H9 (cell line): ENCODE measurements at regions not wholly inside any gene's neighbourhood (a gene's known extent, or its start where the extent isn't known, plus 50 kb on each side); places are given as distances from the start of the nearest gene placed in this dataset.

Experiments used
- DNase-seq: peaks from one replicate; pipeline ENCODE4 v3.0.0-alpha.2; 2017
- H2AFZ ChIP-seq: one replicate; pipeline ENCODE4 v1.6.1; 2013; ENCODE audit warnings: mild to moderate bottlenecking, low read length, control low read depth, moderate library complexity
- H2AK5ac ChIP-seq: 2 replicates; pipeline ENCODE4 v1.6.1; 2013; ENCODE audit warnings: low read length, control low read depth, mixed read lengths; ENCODE audit not compliant: insufficient read length
- H2BK120ac ChIP-seq: one replicate; pipeline ENCODE4 v1.6.1; 2013; ENCODE audit warnings: low read depth, mild to moderate bottlenecking, low read length, control low read depth, inconsistent platforms; ENCODE audit not compliant: poor library complexity, severe bottlenecking
- H2BK12ac ChIP-seq: 2 replicates; pipeline ENCODE4 v1.6.1; 2013; ENCODE audit warnings: low read length, control low read depth, mixed read lengths, low read depth; ENCODE audit not compliant: insufficient read length
- H2BK15ac ChIP-seq: 2 replicates; pipeline ENCODE4 v1.6.1; 2013; ENCODE audit warnings: low read depth, low read length, control low read depth
- H2BK20ac ChIP-seq: one replicate; pipeline ENCODE4 v1.6.1; 2013; ENCODE audit warnings: low read depth, mild to moderate bottlenecking, low read length, control low read depth, inconsistent platforms; ENCODE audit not compliant: poor library complexity, severe bottlenecking
- H2BK5ac ChIP-seq: 2 replicates; pipeline ENCODE4 v1.6.1; 2013; ENCODE audit warnings: low read length, control low read depth, mixed read lengths; ENCODE audit not compliant: insufficient read length
- H3K14ac ChIP-seq: 2 replicates; pipeline ENCODE4 v1.6.1; 2013; ENCODE audit warnings: low read length, control low read depth; ENCODE audit not compliant: insufficient read depth
- H3K18ac ChIP-seq: 2 replicates; pipeline ENCODE4 v1.6.1; 2013; ENCODE audit warnings: low read depth, mild to moderate bottlenecking, mixed read lengths, low read length, control low read depth; ENCODE audit not compliant: insufficient read length
- H3K23ac ChIP-seq: 2 replicates; pipeline ENCODE4 v1.6.1; 2013; ENCODE audit warnings: low read length, control low read depth, mixed read lengths, low read depth; ENCODE audit not compliant: insufficient read length
- H3K23me2 ChIP-seq: 2 replicates; pipeline ENCODE4 v1.6.1; 2013; ENCODE audit warnings: low read depth, mild to moderate bottlenecking, mixed read lengths, low read length, control low read depth; ENCODE audit not compliant: insufficient read length, poor library complexity, severe bottlenecking
- H3K27ac ChIP-seq: 2 replicates; pipeline ENCODE4 v1.5.1; 2013; ENCODE audit warnings: low read length, control low read depth, mixed read lengths, low read depth; ENCODE audit not compliant: insufficient read length
- H3K27me3 ChIP-seq: 2 replicates; pipeline ENCODE4 v1.6.1; 2013; ENCODE audit warnings: low read length, control low read depth, inconsistent platforms; ENCODE audit not compliant: insufficient read depth
- H3K4ac ChIP-seq: 2 replicates; pipeline ENCODE4 v1.6.1; 2013; ENCODE audit warnings: low read depth, mild to moderate bottlenecking, control low read depth, inconsistent platforms, low read length, moderate library complexity
- H3K4me1 ChIP-seq: 2 replicates; pipeline ENCODE4 v1.6.1; 2013; ENCODE audit warnings: low read length, control low read depth, inconsistent platforms; ENCODE audit not compliant: insufficient read depth
- H3K4me2 ChIP-seq: 2 replicates; pipeline ENCODE4 v1.6.1; 2013; ENCODE audit warnings: low read length, control low read depth, mixed read lengths; ENCODE audit not compliant: insufficient read length, insufficient read depth
- H3K56ac ChIP-seq: 2 replicates; pipeline ENCODE4 v1.6.1; 2013; ENCODE audit warnings: low read depth, mild to moderate bottlenecking, mixed read lengths, low read length, control low read depth; ENCODE audit not compliant: insufficient read length
- H3K79me1 ChIP-seq: 2 replicates; pipeline ENCODE4 v1.6.1; 2013; ENCODE audit warnings: low read depth, mild to moderate bottlenecking, moderate library complexity, low read length, control low read depth, inconsistent platforms; ENCODE audit not compliant: insufficient read depth, poor library complexity, severe bottlenecking
- H3K79me2 ChIP-seq: 2 replicates; pipeline ENCODE4 v1.6.1; 2013; ENCODE audit warnings: low read length, control low read depth, inconsistent platforms; ENCODE audit not compliant: insufficient read depth
- H3K9ac ChIP-seq: 2 replicates; pipeline ENCODE4 v1.6.1; 2013; ENCODE audit warnings: low read length, control low read depth, mixed read lengths; ENCODE audit not compliant: insufficient read length; ENCODE audit errors: extremely low read depth
- H3K9me3 ChIP-seq: one replicate; pipeline ENCODE4 v1.6.1; 2013; ENCODE audit warnings: low read depth, low read length, inconsistent platforms; ENCODE audit not compliant: control insufficient read depth
- H3T11ph ChIP-seq: one replicate; pipeline ENCODE4 v1.6.1; 2013; ENCODE audit warnings: mild to moderate bottlenecking, low read length, control low read depth, inconsistent platforms
- H4K20me1 ChIP-seq: one replicate; pipeline ENCODE4 v1.6.1; 2013; ENCODE audit not compliant: control insufficient read depth, insufficient read length, insufficient read depth
- H4K5ac ChIP-seq: 2 replicates; pipeline ENCODE4 v1.6.1; 2013; ENCODE audit warnings: low read depth, mild to moderate bottlenecking, mixed read lengths, low read length, control low read depth; ENCODE audit not compliant: insufficient read length
- H4K8ac ChIP-seq: replicated peaks from 2 replicates; pipeline ENCODE4 v1.6.1; 2013; ENCODE audit warnings: low read length, control low read depth, mixed read lengths, low read depth; ENCODE audit not compliant: insufficient read length
- H4K91ac ChIP-seq: 2 replicates; pipeline ENCODE4 v1.6.1; 2013; ENCODE audit warnings: low read depth, mild to moderate bottlenecking, moderate library complexity, mixed read lengths, low read length, control low read depth; ENCODE audit not compliant: insufficient read length
- H3K27ac Mint-ChIP-seq, 3 experiments: 2 replicates in 2 of 3; 3 replicates in 1 of 3; pipeline ENCODE4 v1.8.0; 2020 to 2021; ENCODE audit warnings: mixed read lengths in 3 of 3, mild to moderate bottlenecking in 1 of 3, moderate library complexity in 1 of 3
- H3K27me3 Mint-ChIP-seq: 2 replicates; pipeline ENCODE4 v1.8.0; 2021; ENCODE audit warnings: low read depth, mild to moderate bottlenecking, moderate library complexity, mixed read lengths
- H3K36me3 Mint-ChIP-seq, 3 experiments: 2 replicates in 2 of 3; 3 replicates in 1 of 3; pipeline ENCODE4 v1.8.0; 2020 to 2021; ENCODE audit warnings: low read depth in 3 of 3, mixed read lengths in 3 of 3; ENCODE audit not compliant: insufficient read depth in 1 of 3
- H3K4me1 Mint-ChIP-seq, 2 experiments: 2 replicates each; pipeline ENCODE4 v1.8.0; 2020; ENCODE audit warnings: mixed read lengths in 2 of 2
- H3K4me3 Mint-ChIP-seq, 2 experiments: 2 replicates in 1 of 2; 3 replicates in 1 of 2; pipeline ENCODE4 v1.8.0; 2020 to 2021; ENCODE audit warnings: mild to moderate bottlenecking in 2 of 2, mixed read lengths in 2 of 2, moderate library complexity in 1 of 2
- H3K9me3 Mint-ChIP-seq, 2 experiments: 2 replicates in 1 of 2; 3 replicates in 1 of 2; pipeline ENCODE4 v1.8.0; 2020; ENCODE audit warnings: mild to moderate bottlenecking in 2 of 2, mixed read lengths in 2 of 2, moderate library complexity in 1 of 2
- CTCF ChIP-seq: fragments of 200-600 bp; sonication (generic); conservative IDR thresholded peaks from 3 replicates; pipeline ENCODE4 v1.8.0; 2021; ENCODE audit warnings: antibody characterized with exemption, mild to moderate bottlenecking
- WGBS: extraction: QIAGEN DNeasy Blood & Tissue Kit; methylation state at CpG from one replicate; pipeline ENCODE4 v1.1.7; 2013; ENCODE audit warnings: missing lambda C conversion rate, low lambda C conversion rate, mixed read lengths; ENCODE audit not compliant: insufficient read length; ENCODE audit errors: extremely low coverage; 5-methylcytosine and 5-hydroxymethylcytosine counted together

- Histone ChIP-seq H2BK5ac (no peak overlapping the region), H3K23ac (no peak overlapping the region), H3K14ac (no peak overlapping the region), H2BK15ac (no peak overlapping the region), H2BK20ac (no peak overlapping the region), H3K9ac (no peak overlapping the region), H4K8ac (no peak overlapping the region), H3K4me1 (no peaks in the 10 kb centered on the region), H3K27me3 (no peaks in the 10 kb centered on the region), H2AK5ac (no peak overlapping the region), H3T11ph (no peak overlapping the region), H4K5ac (no peak overlapping the region), H3K27ac (no peak overlapping the region), H3K79me1 (no peaks in the 10 kb centered on the region), H3K18ac (no peak overlapping the region), H2BK120ac (no peak overlapping the region), H4K20me1 (no peaks in the 10 kb centered on the region), H4K91ac (no peak overlapping the region), H2AFZ (no peak overlapping the region), H3K56ac (no peak overlapping the region), H3K79me2 (no peaks in the 10 kb centered on the region), H3K9me3 (no peaks in the 10 kb centered on the region), H3K4me2 (no peak overlapping the region), H3K4ac (no peak overlapping the region), H2BK12ac (no peak overlapping the region), H3K23me2 (no peaks in the 10 kb centered on the region)
- no peak overlapping the region for H3K4me3 Mint-ChIP-seq
- H3K4me1 Mint-ChIP-seq: 0 out of 4 replicates have a peak, but pooled peaks cover 0 to 2% of the 10 kb centered on the region in 2 experiments
- TF ChIP-seq CTCF: no peak
- DNase-seq: no peak
- no peak overlapping the region for H3K27ac Mint-ChIP-seq
- no peaks in the 10 kb centered on the region for H3K36me3 Mint-ChIP-seq
- H3K27me3 Mint-ChIP-seq: no peaks in the 10 kb centered on the region
- H3K9me3 Mint-ChIP-seq: no peaks in the 10 kb centered on the region; a peak in 1 of 5 replicates
- no CpG with 5 or more reads among the region's 2 CpGs for WGBS
Measured at GRCh38 chr2:198968545-198968944, 489.2 kb downstream of the SATB2 start.
